ENCODE measurements at regions not wholly inside any gene's neighbourhood (a gene's known extent, or its start where the extent isn't known, plus 50 kb on each side); places are given as distances from the start of the nearest gene placed in this dataset.

DNA sequence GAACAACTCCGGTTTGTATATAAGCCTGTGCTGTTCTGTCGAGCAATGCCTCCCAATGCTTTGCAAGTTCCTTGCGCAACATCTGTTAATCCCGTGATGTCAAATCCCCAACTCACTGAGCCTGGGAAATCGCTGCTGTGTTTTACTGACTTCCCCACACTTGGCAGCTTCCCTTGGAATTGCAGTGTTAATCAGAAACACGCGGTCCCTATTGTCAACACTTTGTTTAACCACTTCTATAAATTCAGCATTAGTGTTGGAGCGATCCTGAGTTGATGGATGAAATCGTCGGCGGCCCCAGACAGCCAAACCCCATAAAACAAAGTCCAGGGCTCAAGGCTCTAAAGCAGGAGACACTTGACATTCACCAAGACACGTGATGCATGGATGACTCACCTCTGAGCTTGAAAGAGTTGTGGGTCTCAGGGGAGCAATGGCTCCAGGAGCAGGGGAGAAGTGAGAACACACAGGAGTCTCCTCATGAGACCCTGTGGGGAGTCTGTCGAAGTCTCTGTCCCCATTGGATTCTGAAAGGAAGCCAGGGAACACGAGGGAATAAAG lies 555.3 kb downstream of the MIAT start:
- DNase-seq = peak; percentile 70

DNA sequence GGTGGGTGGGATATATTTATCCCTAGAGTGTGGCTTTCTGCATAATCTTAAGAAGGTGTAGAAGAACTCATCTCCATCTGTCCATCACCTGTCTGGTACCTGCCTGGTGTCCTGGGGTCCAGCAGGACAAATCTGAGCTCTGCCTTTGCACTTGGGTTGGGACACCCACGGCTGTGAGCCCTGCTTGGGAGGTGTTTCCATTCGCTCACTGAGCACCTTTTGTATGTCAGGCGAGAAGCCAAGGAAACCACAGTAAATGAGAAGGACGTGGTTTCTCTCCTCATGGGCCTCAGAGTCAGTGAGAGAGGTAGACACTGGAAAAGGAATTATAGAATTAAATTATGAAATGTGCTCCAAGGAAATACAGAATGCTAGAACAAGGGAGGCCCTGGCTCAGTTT lies 555.9 kb downstream of the MIAT start:
- no peak for DNase-seq

DNA sequence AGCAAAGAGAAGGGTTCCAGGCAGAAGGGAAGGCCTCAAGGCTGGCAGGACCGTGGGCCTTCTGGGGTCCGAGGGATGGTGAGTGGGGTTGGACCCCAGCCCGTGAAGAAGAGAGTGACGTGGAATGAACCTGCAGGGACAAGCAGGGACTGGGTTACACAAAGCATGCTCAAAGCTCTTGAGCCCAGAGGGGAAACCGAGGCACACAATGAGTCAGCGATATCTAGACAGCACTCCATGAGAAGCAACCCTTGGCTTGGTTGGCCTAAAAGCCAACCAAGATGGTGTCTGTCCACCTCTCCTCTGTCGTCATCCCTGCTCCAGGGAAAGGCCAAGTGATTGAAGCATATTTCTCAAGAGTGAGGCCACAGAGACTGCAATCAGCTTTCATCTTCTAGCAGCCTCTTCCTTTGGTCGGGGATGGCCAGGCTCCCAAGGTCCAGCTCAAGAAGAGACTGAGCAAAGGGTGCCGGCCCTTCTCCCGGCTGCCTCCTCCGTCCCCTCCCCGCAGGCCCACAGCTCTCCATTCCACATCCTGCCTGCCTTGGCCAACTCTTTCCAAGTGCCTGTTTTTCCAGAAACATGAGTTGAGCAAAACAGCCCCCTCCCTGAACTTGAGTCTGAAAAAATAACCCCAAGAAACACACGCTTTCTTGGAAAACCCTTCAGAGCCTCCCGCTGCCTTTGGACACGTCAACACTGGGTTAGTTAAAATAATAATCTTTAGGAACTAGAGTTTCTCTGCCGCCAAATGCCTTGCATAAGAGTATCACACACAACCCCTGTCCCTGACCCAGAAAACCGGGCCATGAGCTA lies 556.6 kb downstream of the MIAT start:
- no peak for DNase-seq

DNA sequence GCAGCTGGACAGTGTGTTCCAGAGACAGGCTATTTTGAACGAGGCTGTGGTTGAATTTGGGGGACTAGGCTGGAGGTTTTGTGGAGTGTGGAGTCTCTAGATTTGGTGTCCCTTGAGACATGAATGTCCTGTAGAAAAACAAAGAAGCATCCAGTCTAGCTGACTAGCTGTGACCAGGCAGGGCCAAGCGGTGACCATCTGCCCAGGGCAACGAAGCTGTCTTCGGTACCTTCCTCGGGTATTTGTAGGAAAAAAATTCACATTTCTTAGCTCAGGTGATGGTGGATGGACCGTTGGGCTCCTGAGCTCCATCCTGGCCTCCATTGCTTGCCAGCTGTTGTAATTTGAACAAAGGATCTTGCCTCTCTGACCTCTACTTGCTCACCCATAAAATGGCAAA lies 557.3 kb downstream of the MIAT start:
- DNase-seq = no peak

DNA sequence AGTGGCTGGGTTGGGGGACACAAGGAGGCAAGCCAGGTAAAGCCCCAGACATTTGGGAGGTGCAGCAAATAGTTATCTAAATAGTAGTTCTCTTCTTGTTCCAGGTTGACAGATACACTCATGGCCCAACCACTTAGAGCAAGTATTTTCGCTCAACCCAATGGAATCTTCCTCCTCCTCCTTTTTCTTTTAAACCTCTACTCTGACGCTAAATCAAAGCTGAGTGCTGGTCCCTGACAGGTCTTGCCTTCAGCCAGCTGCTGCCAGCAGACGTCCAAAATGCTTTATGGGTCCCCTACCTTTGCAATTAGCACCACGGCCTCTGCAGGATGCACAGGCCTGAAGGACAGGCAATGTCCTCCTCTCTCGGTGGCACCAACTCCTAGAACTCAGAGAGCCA lies 558.5 kb downstream of the MIAT start:
- no peak for DNase-seq

DNA sequence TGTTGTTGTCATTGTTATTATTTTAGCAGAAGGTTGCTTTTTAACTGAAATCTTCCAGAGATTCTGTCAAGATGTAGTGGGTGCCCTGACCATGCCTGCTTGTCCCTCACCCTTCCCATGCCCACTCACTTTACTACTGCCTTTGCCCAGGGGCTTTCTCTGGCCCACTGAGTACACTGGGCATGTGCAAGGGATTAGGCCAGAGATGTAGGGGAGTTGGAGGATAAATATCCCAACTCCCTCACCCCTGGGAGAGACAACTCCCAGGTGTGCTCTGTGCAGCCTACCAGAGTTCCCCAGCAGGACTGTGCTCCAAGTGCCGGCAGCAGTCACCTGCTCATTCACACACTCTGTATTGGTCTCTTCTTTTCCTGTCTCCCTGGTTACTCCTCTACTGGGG lies 559.1 kb downstream of the MIAT start:
- DNase-seq = no peak

DNA sequence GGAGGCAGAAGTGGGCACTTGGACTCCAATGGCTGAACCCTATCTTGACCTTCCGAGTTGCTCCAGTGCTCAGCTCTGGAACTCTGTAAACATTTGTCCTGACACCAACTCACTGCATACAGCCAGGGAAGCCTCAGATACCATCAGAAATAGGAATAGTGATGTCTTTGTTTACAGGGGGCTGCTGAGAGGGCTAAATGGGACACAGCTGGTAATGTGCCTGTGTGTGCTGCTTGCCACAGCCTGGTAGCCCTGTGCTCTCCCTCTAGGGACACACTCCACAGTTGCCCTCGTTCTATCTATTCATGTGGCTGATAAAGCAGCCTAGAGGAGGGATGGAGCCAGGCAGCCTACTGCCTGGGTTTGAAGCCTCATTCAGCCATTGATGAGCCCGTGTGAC lies 559.8 kb downstream of the MIAT start:
- no peak for DNase-seq

DNA sequence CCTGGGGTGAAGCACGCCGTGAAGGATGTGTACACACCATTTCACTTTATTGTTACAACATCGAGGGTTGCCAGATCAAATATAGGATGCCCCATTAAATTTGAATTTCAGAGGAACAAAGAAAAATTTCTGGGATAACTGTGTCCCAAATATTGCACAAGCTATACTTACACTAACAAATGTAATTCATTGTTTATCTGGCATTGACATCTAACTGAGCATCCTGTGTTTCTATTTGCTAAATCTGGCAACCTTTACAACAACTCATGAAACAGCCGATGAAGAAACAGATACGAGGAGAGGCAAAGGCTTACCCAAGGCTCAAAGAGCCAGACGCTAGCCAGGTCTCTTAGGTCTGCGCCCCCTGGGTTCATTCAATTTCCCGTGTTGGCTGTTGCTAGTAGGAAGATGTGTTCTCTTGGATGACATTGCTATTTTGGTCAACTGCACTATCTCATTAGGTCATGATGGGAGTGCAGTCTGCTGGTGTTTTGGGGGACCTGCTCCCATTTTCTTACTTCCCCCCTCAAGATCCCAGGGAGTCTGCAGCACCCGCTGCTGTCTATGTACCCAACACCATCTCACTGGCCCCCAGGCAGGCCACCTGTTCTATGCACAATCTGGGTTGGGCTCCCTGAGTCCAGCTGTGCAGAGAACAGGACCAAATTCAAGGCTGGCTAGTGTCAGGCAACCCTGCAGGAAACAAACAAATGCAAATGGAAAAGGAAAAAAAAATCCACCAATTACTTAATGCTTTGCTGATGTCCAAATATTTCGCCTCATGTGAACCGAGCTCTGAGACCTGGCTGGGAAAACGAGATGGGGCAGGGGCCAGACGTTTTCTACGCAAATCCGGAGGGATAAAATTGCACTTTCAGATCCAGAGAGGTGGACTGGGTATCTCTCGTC lies 560.9 kb downstream of the MIAT start:
- DNase-seq = no peak

DNA sequence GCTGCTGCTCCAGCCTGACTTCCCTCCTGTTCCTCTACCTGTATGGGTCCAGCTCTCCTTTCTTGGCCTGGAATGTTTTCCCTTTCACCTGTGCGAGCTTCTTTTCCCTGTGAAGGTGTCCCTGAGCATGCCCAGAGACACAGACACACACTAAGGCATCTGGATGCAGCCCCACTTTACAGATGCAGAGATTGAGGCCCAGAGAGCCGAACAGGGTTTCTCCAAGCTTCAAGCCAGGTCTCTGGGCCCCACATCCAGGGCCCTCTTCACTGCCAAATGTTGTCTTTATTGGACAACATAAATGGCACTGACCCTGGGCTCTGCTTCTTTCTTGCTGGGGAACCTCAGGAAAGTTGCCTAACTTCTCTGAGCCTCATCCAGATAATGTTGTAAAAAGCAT lies 561.6 kb downstream of the MIAT start:
- no peak for DNase-seq

DNA sequence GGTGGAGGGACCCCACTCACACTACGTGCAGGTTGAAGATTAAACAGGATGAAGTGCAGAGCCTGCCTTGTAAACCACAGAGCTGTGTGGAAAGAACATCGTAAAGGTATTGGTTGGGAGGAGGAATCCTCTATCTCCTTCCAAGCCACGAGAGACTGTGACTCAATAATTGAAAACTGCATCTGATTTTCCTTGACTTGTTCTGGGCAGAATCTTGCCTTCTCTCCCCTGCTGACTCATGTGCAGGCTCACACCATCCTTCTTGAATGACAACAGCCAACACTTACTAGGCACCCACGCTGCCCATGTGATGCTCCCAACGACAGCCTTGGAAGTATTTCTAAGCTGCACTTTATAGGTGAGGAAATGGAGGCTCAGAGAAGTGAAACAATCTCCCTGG lies 563.0 kb downstream of the MIAT start:
- peak; percentile 5 for DNase-seq

DNA sequence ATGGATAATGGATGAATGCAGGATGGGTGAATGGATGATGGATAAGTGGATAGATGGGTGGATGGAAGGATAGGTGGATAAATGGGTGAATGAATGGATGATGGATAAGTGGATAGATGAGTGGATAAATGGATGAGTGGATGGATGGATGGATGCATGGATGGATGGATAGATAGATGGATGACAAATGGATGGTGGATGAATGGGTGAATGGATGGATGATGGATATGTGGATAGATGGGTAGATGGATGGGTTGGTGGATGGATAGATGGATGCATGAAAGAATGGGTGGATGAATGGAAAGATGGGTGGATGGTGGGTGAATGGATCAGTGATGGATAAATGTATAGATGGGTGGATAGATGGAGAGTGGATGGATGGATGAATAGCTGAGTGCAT lies 564.8 kb downstream of the MIAT start:
- DNase-seq = no peak

DNA sequence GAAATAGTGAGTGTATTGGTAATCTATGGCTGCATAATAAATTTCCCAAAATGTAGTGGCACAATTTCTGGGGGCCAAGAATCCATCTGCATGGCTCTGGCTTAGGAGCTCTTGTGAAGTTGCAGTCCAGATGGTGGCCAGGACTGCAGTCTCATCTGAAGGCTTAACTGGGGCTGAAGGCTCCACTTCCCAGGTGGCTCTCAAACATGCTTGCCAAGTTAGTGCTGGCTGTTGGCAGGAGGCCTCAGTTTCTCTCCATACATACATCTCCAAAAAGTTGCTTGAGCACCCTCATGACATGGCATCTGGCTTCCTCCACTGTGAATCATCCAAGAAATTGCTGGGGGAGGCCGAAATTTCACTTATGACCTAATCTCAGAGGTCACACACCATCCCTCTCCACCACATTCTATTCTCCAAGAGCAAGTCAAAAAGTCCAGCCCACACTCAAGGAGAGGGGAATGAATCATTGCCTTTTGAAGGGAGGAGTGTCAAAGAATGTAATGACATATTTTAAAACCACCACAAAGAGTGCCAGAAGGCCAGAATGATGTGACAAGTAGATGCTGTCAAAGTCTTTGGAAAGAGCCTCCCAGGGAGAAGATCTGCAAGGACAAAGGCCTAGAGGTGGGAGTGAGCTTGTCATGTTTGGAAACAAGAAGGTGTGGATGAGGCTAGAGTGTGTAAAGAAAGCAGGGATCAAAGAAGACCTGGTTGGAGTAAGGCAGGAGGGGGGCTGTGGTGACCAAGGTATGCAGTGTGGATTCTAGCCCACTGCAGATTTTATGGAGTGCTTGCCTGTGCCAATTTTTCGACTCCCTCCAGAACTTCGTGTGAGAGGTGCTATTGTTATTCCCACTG lies 566.2 kb downstream of the MIAT start:
- DNase-seq = peak; percentile 3

DNA sequence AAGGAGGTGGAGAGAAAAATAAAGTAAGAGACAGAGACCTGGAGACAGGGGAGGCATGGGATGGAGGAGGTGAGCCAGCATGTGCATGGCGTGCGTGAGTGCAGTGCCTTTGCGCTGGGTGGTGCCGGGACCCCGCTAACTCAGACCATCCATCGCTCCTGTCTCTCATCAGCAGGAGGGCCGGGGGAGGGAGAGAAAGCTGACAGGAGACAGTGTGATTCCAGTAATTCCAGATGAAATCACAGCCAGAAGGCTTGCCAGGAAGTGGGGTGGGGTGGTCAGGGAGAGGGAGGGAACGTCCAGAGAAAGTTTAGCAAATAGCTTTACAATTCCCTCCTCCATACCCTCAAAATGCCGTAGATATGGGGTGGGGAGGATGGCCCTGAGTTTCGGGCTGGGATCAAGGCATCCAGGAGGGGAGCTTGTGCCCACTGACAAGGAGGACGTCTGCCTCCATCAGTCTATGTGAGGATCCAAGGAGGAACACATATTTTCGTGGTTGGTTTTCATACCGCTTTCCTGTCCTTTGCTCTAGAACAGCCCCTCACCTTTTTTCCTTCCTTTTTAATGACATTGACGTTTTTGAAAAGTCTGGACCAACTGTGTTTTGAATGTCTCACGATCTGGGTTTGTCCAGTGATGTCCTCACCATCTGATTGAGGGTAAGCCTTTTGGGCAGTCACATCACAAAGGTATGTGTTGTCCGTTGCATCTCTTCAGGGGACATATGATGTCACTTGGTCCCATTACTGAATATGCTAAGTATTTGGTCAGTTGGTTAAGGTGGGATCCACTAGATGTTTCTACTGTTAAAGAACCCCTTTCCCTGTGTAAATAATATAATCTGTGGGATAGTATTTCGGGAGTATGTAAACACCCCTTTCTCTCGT lies 567.3 kb downstream of the MIAT start:
- DNase-seq = no peak

DNA sequence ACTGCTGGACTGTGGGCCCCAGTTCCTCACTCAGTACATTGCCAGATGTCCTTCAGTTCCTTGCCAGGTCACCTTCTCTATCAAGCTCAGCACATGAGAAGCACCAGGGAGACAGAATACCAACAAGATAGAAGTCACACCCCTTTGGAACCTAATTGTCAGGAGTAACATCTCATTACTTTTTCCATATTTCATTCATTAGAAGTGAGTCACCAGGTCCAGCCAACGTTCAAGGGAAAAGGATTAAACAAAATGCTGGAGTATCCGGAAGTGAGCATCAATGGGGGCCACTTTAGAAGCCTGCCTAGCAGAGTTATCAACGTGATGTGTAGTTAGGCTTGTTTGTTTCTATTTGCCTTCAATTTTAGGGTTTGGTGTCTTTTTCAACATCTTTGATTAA lies 569.3 kb downstream of the MIAT start:
- no peak for DNase-seq

DNA sequence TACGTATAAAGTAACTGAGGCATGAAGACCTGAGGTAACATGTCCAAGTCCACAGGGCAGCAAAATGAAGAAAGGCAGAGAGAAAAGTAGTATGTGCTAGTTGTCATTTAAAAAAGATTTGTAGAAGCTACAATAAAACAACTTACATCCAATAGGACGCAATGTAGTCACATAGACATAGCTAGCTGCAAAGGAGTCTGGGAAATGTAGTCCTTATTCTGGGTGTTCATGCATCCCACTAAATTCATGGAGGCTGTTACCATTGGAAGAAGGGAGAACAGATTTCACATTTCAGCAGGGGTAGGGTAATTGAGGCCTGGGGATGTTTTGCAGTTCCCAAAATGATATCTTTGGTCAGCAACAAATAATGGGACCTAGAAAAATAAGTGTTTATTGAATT lies 571.4 kb downstream of the MIAT start:
- DNase-seq = no peak

DNA sequence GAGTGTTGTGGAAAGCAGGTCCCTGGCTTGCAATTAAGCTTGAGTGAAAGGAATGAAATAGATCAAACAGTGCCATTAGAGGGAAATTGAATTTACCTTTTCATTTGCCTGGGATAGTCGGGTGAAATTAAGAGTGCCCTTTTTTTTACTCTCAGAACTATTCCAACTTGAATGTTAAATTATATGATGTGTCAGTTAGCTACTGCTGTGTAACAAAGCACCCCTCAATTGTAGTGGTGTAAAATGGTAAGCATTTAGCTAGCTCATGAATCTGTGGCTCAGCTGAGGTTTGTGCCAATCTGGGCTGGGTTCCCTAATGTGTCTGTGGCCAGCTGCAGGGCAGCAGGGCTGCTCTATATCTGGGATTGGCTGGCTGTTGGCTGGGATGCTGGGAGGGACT lies 571.4 kb downstream of the MN1 start:
- no peak for DNase-seq

DNA sequence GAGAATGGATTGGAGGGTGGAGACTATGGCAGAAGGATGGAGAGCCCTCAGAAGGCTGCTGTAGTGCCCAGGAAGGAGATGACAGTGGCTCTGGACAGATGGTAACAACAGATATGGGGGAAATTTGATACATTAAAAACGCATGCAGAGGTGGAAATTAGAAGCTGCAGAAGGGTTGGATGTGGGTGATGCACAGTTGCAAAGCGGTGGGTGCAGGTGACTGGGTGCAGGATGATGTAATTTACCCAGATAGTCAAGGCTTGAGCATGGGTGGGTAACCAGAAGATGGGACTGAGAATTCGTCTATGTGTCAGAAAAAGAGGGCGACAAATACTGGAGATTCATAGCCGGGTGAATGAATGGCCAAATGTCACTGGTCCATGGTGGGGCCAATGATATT lies 570.3 kb downstream of the MN1 start:
- DNase-seq = no peak

DNA sequence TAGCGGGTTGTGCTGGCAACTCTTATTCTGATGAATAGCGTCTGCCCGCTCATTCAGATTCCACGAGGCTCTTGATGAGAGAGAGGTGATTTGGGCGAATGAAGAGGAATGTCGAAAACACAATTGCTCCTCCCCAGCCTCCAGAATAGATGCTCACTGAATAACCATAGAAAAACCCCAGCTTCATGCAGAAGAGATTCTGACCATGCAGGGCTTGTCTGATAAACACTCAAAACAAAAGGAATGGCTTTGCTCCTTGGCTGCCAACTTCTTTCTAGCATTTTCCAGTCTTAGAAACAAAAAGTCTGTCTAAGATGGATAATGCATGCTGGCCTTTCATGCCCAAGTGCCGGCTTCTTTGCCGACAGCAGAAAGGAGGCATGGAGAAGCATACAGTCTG lies 569.5 kb downstream of the MN1 start:
- no peak for DNase-seq

DNA sequence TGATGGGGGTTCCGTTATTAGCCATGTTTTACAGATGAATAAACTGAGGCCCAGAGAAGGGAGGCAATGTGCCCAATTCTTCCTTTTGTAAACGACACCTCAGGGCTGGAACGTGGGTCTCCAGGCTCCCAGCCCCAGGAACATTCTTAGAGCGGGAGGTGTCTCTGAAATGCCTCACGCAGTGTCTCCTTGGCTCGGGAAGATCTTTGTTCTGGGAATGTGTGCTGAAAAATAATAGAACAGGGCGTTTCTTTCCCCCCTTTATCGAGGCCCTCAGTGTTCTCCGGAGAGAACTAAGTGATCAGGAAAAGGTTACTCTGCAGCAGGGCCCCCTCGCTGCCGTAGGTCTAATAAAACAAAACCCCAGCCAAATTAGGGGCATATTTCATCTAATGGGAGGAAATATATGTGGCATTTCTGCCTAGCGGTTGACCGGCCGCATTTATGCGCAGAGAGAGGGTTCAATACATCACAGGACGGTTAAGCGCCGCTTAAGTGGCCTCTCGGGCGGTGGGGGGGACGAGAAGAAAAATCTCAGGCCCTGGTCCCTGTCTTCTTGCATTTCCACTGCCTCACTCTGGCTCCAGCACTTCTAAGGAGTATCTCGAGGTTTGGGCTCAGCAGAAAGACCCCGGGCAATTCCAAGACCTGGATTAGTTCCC lies 564.3 kb downstream of the MN1 start:
- no peak for DNase-seq

DNA sequence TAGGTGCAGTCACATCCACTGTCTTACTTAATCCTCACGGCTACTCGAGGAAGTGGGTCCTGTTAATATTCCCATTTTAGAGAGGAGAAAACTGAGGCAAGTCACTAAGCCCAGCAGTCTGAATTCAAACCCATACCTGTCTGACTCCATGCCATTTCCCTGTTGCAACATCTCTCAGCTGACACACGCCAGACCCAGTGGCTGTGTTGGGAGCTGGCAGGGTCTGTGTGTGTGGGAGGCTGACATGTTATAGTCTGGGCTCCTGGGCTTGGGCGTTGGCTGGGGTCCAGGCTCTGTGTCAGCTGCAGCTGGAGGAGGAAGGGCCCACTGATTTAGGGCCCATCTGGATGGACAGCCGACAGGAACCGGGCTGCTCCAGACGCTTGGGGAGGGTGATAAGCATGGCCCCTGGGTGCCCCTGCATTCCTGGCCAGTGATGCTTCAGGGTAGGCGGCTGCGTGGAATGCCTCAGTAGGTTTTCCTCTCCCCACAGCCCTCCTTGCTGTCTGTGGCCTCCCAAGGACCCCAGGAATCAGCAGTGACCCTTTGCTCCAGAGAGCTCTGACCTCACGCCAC lies 562.5 kb downstream of the MN1 start:
- DNase-seq = peak; percentile 38

DNA sequence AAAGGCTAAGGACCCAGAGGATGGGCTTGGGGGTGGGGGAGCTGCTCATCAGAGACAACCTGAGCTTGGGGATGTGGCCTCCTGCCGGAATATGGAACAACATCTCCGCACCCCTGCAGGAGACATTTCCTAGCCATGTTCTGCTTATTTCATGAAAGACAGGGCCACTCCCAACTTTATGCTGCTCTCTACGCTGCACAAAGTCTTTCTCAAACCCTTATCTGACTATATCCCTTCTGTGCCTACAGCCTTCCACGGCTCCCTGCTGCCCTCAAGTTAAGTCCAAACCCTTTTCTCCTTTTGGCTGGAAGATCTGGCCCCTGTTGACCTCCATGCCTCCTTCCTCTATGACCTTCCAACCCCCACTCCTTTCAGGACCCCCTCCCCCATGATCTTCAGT lies 562.0 kb downstream of the MN1 start:
- no peak for DNase-seq
